Astrocyte (in vitro differentiated cells and primary cell): ENCODE measurements at regions not wholly inside any gene's neighbourhood (a gene's known extent, or its start where the extent isn't known, plus 50 kb on each side); places are given as distances from the start of the nearest gene placed in this dataset.

Experiments
- DNase-seq: peaks from one replicate; pipeline ENCODE4 v3.0.0-alpha.2; 2010; ENCODE audit warnings: low read depth
- FAIRE-seq: peaks from 2 replicates; lab custom pipeline; 2011; peaks lifted over from hg19 to GRCh38; lab: Jason Lieb, UNC
- H2AFZ ChIP-seq: 2 replicates; pipeline ENCODE4 v1.6.0; 2012; ENCODE audit warnings: low read depth, low read length, inconsistent platforms
- H3K27ac ChIP-seq: 2 replicates; pipeline ENCODE4 v1.5.1; 2011; ENCODE audit warnings: low read depth, low read length, inconsistent platforms
- H3K27me3 ChIP-seq: 2 replicates; pipeline ENCODE4 v1.6.0; 2011; ENCODE audit warnings: low read length, inconsistent platforms; ENCODE audit not compliant: insufficient read depth
- H3K36me3 ChIP-seq: 2 replicates; pipeline ENCODE4 v1.5.1; 2011; ENCODE audit warnings: low read length, inconsistent platforms; ENCODE audit not compliant: insufficient read depth
- H3K4me1 ChIP-seq: 2 replicates; pipeline ENCODE4 v1.5.1; 2011; ENCODE audit warnings: low read length, inconsistent platforms; ENCODE audit not compliant: insufficient read depth
- H3K4me2 ChIP-seq: 2 replicates; pipeline ENCODE4 v1.6.0; 2012; ENCODE audit warnings: low read length, inconsistent platforms
- H3K4me3 ChIP-seq: 2 replicates; pipeline ENCODE4 v1.5.1; 2011; ENCODE audit warnings: low read depth, mild to moderate bottlenecking, low read length, inconsistent platforms; ENCODE audit not compliant: insufficient read depth
- H3K79me2 ChIP-seq: 2 replicates; pipeline ENCODE4 v1.6.0; 2012; ENCODE audit warnings: mild to moderate bottlenecking, low read length, inconsistent platforms; ENCODE audit not compliant: insufficient read depth
- H3K9ac ChIP-seq: 2 replicates; pipeline ENCODE4 v1.6.0; 2012; ENCODE audit warnings: mild to moderate bottlenecking, low read length, inconsistent platforms
- H3K9me3 ChIP-seq: 2 replicates; pipeline ENCODE4 v1.5.1; 2012; ENCODE audit warnings: low read depth, mild to moderate bottlenecking, low read length, inconsistent platforms; ENCODE audit not compliant: insufficient read depth
- H4K20me1 ChIP-seq: 2 replicates; pipeline ENCODE4 v1.6.0; 2012; ENCODE audit warnings: low read length, inconsistent platforms; ENCODE audit not compliant: insufficient read depth
- H3K27ac Mint-ChIP-seq: one replicate; pipeline ENCODE4 v1.8.0; 2021; ENCODE audit warnings: mild to moderate bottlenecking, mixed read lengths; ENCODE audit not compliant: unreplicated experiment
- H3K27me3 Mint-ChIP-seq: one replicate; pipeline ENCODE4 v1.8.0; 2021; ENCODE audit warnings: low read depth, mixed read lengths; ENCODE audit not compliant: unreplicated experiment
- H3K36me3 Mint-ChIP-seq: one replicate; pipeline ENCODE4 v1.8.0; 2021; ENCODE audit warnings: low read depth, mixed read lengths; ENCODE audit not compliant: unreplicated experiment
- H3K4me1 Mint-ChIP-seq: one replicate; pipeline ENCODE4 v1.8.0; 2021; ENCODE audit warnings: low read depth, mixed read lengths; ENCODE audit not compliant: unreplicated experiment
- H3K4me3 Mint-ChIP-seq: one replicate; pipeline ENCODE4 v1.8.0; 2021; ENCODE audit warnings: mild to moderate bottlenecking, moderate library complexity, mixed read lengths; ENCODE audit not compliant: unreplicated experiment
- H3K9me3 Mint-ChIP-seq: one replicate; pipeline ENCODE4 v1.8.0; 2021; ENCODE audit warnings: mild to moderate bottlenecking, mixed read lengths; ENCODE audit not compliant: unreplicated experiment
- CTCF ChIP-seq: IDR thresholded peaks from 2 replicates; pipeline ENCODE4 v1.5.1; 2011; ENCODE audit warnings: low read depth, mild to moderate bottlenecking, inconsistent platforms, low read length, moderate library complexity; ENCODE audit not compliant: insufficient read depth
- EZH2 ChIP-seq: IDR thresholded peaks from 2 replicates; pipeline ENCODE4 v1.6.1; 2012; ENCODE audit warnings: mild to moderate bottlenecking, low read length, inconsistent platforms; ENCODE audit not compliant: insufficient read depth

DNA sequence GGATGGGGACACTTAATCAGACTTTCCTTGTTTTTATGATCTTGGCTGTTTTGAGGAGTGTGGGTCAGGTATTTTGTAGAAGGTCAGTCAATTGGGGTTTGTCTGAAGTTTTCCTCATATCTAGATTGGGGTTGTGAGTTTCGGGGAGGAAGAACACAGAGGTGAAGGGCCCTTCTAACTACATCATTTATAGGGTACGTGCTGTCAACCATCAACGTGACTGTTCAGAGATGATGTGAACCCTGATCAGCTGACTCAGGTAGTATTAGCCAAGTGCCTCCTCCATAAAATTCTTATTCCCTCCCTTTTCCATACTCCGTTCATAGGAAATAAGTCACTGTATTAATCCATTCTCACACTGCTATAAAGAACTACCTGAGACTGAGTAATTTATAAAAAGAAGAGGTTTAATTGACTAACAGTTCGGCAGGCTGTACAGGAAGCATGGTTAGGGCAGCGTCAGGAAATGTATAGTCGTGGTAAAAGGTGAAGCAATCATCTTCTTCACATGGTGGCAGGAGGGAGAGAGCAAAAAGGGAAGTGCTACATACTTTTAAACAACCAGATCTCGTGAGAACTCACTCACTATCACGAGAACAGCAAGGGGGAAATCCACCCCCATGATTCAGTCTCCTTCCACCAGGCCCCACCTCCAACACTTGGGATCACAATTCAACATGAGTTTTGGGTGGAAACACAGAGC, 547.1 kb upstream of the LINC00305 start:
- Histone ChIP-seq H3K9ac (no peak overlapping the region), H4K20me1 (no peaks in the 10 kb centered on the region), H3K27ac (no peak overlapping the region), H3K36me3 (no peaks in the 10 kb centered on the region), H3K4me3 (no peak overlapping the region), H2AFZ (no peak overlapping the region), H3K4me1 (no peaks in the 10 kb centered on the region), H3K79me2 (no peaks in the 10 kb centered on the region), H3K27me3 (no peaks in the 10 kb centered on the region), H3K9me3 (no peaks in the 10 kb centered on the region), H3K4me2 (no peak overlapping the region)
- no peak for FAIRE-seq
- Mint-ChIP-seq H3K36me3 (no peaks in the 10 kb centered on the region), H3K27ac (no peak overlapping the region), H3K4me1 (no peaks in the 10 kb centered on the region), H3K4me3 (no peak overlapping the region), H3K9me3 (no peaks in the 10 kb centered on the region), H3K27me3 (no peaks in the 10 kb centered on the region)
- DNase-seq, result no peak
- TF ChIP-seq EZH2, result no peak
- TF ChIP-seq CTCF, result no peak

GRCh38 chr18:64693766-64694165, 544.9 kb upstream of the LINC00305 start:
- no peaks in the 10 kb centered on the region for H3K9me3 Mint-ChIP-seq
- DNase-seq (peak; percentile 12), FAIRE-seq (no peak)
- peak overlapping the region; percentile 21 for H3K4me2 ChIP-seq
- no peak overlapping the region for H3K27ac Mint-ChIP-seq
- H3K27ac ChIP-seq, result no peak overlapping the region
- no peaks in the 10 kb centered on the region for H3K4me1 ChIP-seq
- TF ChIP-seq EZH2 (no peak), CTCF (no peak)
- no peaks in the 10 kb centered on the region for H3K36me3 ChIP-seq
- H3K36me3 Mint-ChIP-seq, result no peaks in the 10 kb centered on the region
- no peaks in the 10 kb centered on the region for H3K27me3 Mint-ChIP-seq
- no peaks in the 10 kb centered on the region for H4K20me1 ChIP-seq
- H3K4me1 Mint-ChIP-seq, result no peaks in the 10 kb centered on the region
- no peak overlapping the region for H3K9ac ChIP-seq
- no peaks in the 10 kb centered on the region for H3K79me2 ChIP-seq
- H3K27me3 ChIP-seq, result no peaks in the 10 kb centered on the region
- no peak overlapping the region for H3K4me3 ChIP-seq
- no peak overlapping the region for H3K4me3 Mint-ChIP-seq
- H2AFZ ChIP-seq, result no peak overlapping the region
- no peaks in the 10 kb centered on the region for H3K9me3 ChIP-seq

DNA sequence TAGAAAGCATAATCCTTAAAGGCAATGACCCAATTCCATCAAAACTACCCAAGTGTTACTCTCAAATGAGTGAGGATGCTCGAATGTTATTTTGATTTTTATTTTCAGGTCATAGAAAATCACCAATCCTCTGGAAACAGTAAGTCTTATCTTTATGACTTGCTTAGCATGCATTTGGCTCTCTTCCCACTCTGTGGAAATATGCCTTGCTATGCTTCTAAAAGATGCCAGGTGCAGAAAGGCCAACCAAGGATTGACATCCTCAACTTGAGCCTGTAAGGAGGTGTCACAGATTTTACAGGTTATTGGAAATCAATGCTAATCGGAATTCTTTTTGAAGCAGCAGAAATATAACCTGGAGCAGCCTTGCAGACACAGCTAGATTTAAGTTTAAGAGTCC, 543.9 kb upstream of the LINC00305 start:
- Histone ChIP-seq H3K4me1 (no peaks in the 10 kb centered on the region), H3K4me3 (no peak overlapping the region), H3K36me3 (no peaks in the 10 kb centered on the region), H3K79me2 (no peaks in the 10 kb centered on the region), H3K27me3 (no peaks in the 10 kb centered on the region), H3K27ac (no peak overlapping the region), H3K9ac (no peak overlapping the region), H4K20me1 (no peaks in the 10 kb centered on the region), H2AFZ (no peak overlapping the region), H3K9me3 (no peaks in the 10 kb centered on the region), H3K4me2 (no peak overlapping the region)
- Mint-ChIP-seq H3K27me3 (no peaks in the 10 kb centered on the region), H3K36me3 (no peaks in the 10 kb centered on the region), H3K9me3 (no peaks in the 10 kb centered on the region), H3K4me3 (no peak overlapping the region), H3K4me1 (no peaks in the 10 kb centered on the region), H3K27ac (no peak overlapping the region)
- FAIRE-seq (no peak), DNase-seq (no peak)
- TF ChIP-seq EZH2 (no peak), CTCF (no peak)
